IMR-90 (cell line): ENCODE measurements at regions not wholly inside any gene's neighbourhood (a gene's known extent, or its start where the extent isn't known, plus 50 kb on each side); places are given as distances from the start of the nearest gene placed in this dataset.

ENCODE experiments used
- ATAC-seq: fragments of 200-7000 bp; cut with Tn5 transposase; 2 replicates; pipeline ENCODE4 v1.9.1; 2020; ENCODE audit warnings: low read depth, mild to moderate bottlenecking, moderate library complexity
- BruUV-seq: library from RNA; stranded (reverse); fragments of 400-500 nt; replicated peaks from 2 replicates; lab custom pipeline; 2021; lab: Mats Ljungman, UMichigan
- CTCF ChIA-PET: fragments of 300-600 bp; formaldehyde crosslinking; extraction: SDS; loops from one replicate; lab custom pipeline; 2021; ENCODE audit warnings: antibody characterized with exemption; lab: Yijun Ruan, JAX
- POLR2A ChIA-PET: fragments of 300-600 bp; sonication (Branson Sonifier 250); formaldehyde crosslinking; loops from one replicate; lab custom pipeline; 2022; ENCODE audit warnings: antibody characterized with exemption; ENCODE audit not compliant: unreplicated experiment; lab: Charles Lee
- DNase-seq: peaks from one replicate; pipeline ENCODE4 v3.0.0; 2013
- H2AFZ ChIP-seq: replicated peaks from 2 replicates; pipeline ENCODE3; 2013; ENCODE audit warnings: low read length, mild to moderate bottlenecking; ENCODE audit not compliant: poor library complexity
- H2AK5ac ChIP-seq: 2 replicates; pipeline ENCODE4 v1.6.1; 2013; ENCODE audit warnings: low read depth, low read length, inconsistent platforms
- H2AK9ac ChIP-seq: replicated peaks from 2 replicates; pipeline ENCODE3; 2013; ENCODE audit warnings: mild to moderate bottlenecking, low read depth, low read length, moderate library complexity; ENCODE audit not compliant: poor library complexity
- H2BK120ac ChIP-seq: 2 replicates; pipeline ENCODE4 v1.6.1; 2013; ENCODE audit warnings: low read depth, low read length, inconsistent platforms
- H2BK15ac ChIP-seq: 3 replicates; pipeline ENCODE4 v1.6.1; 2013; ENCODE audit warnings: low read depth, low read length, inconsistent platforms
- H2BK20ac ChIP-seq: 2 replicates; pipeline ENCODE4 v1.6.1; 2013; ENCODE audit warnings: low read depth, mild to moderate bottlenecking, inconsistent platforms, low read length, moderate library complexity
- H2BK5ac ChIP-seq: 2 replicates; pipeline ENCODE4 v1.6.1; 2013; ENCODE audit warnings: mild to moderate bottlenecking, low read depth, low read length, inconsistent platforms; ENCODE audit not compliant: poor library complexity, severe bottlenecking
- H3K14ac ChIP-seq: replicated peaks from 2 replicates; pipeline ENCODE4 v1.6.1; 2013; ENCODE audit warnings: low read depth, low read length, inconsistent platforms
- H3K18ac ChIP-seq: 2 replicates; pipeline ENCODE4 v1.6.1; 2013; ENCODE audit warnings: low read depth, low read length, control low read depth
- H3K23ac ChIP-seq: 2 replicates; pipeline ENCODE4 v1.6.1; 2013; ENCODE audit warnings: low read depth, low read length, inconsistent platforms
- H3K27ac ChIP-seq: 2 replicates; pipeline ENCODE4 v1.5.1; 2013; ENCODE audit warnings: mild to moderate bottlenecking, control low read depth, low read length; ENCODE audit not compliant: insufficient read depth
- H3K27me3 ChIP-seq: 2 replicates; pipeline ENCODE4 v1.6.1; 2013; ENCODE audit warnings: low read length; ENCODE audit not compliant: control insufficient read depth, insufficient read depth
- H3K36me3 ChIP-seq: 2 replicates; pipeline ENCODE4 v1.6.1; 2013; ENCODE audit warnings: low read length, mixed read lengths; ENCODE audit not compliant: control insufficient read depth, insufficient read depth
- H3K4ac ChIP-seq: 2 replicates; pipeline ENCODE4 v1.6.1; 2013; ENCODE audit warnings: low read depth, low read length, inconsistent platforms
- H3K4me1 ChIP-seq: 2 replicates; pipeline ENCODE4 v1.6.1; 2013; ENCODE audit warnings: low read length, mixed read lengths; ENCODE audit not compliant: control insufficient read depth, insufficient read depth
- H3K4me2 ChIP-seq: 2 replicates; pipeline ENCODE4 v1.6.1; 2013; ENCODE audit warnings: low read depth, mild to moderate bottlenecking, control low read depth, low read length, moderate library complexity
- H3K4me3 ChIP-seq: 2 replicates; pipeline ENCODE4 v1.5.1; 2013; ENCODE audit warnings: low read depth, mild to moderate bottlenecking, control low read depth, low read length, moderate library complexity; ENCODE audit not compliant: insufficient read depth
- H3K56ac ChIP-seq: 2 replicates; pipeline ENCODE4 v1.6.1; 2013; ENCODE audit warnings: low read length, inconsistent platforms; ENCODE audit not compliant: insufficient read depth; ENCODE audit errors: extremely low read depth
- H3K79me1 ChIP-seq, 2 experiments: 2 replicates each; pipeline ENCODE4 v1.6.1; 2013; ENCODE audit warnings: low read length in 2 of 2, inconsistent platforms in 1 of 2, low read depth in 1 of 2
- H3K9ac ChIP-seq: 2 replicates; pipeline ENCODE4 v1.6.1; 2013; ENCODE audit warnings: low read depth, low read length, control low read depth
- H3K9me1 ChIP-seq: 2 replicates; pipeline ENCODE4 v1.6.1; 2013; ENCODE audit warnings: low read length, inconsistent platforms; ENCODE audit not compliant: insufficient read depth
- H3K9me3 ChIP-seq: 2 replicates; pipeline ENCODE4 v1.6.1; 2013; ENCODE audit warnings: low read length; ENCODE audit not compliant: control insufficient read depth, insufficient read depth
- H4K20me1 ChIP-seq: 2 replicates; pipeline ENCODE4 v1.6.1; 2013; ENCODE audit warnings: low read length, inconsistent platforms; ENCODE audit not compliant: insufficient read depth
- H4K5ac ChIP-seq: 2 replicates; pipeline ENCODE4 v1.6.1; 2013; ENCODE audit warnings: mild to moderate bottlenecking, low read depth, low read length, control low read depth
- H4K8ac ChIP-seq, 2 experiments: 2 replicates each; pipeline ENCODE4 v1.6.1; 2013; ENCODE audit warnings: low read depth in 2 of 2, low read length in 2 of 2, control low read depth in 1 of 2, inconsistent platforms in 1 of 2
- H4K91ac ChIP-seq: 2 replicates; pipeline ENCODE4 v1.6.1; 2013; ENCODE audit warnings: low read depth, low read length, inconsistent platforms; ENCODE audit not compliant: insufficient read depth
- MAFK ChIP-seq: IDR thresholded peaks from 2 replicates; pipeline ENCODE4 v1.6.1; 2012; ENCODE audit warnings: low read depth, low read length, improper control_type of control experiment
- MXI1 ChIP-seq: IDR thresholded peaks from 2 replicates; pipeline ENCODE4 v1.6.1; 2012; ENCODE audit warnings: low read depth, mild to moderate bottlenecking, low read length, moderate library complexity, borderline replicate concordance
- RCOR1 ChIP-seq: IDR thresholded peaks from 2 replicates; pipeline ENCODE4 v1.6.1; 2012; ENCODE audit warnings: mild to moderate bottlenecking, low read length, improper control_type of control experiment; ENCODE audit not compliant: insufficient replicate concordance
- WGBS, 2 experiments: methylation state at CpG; one replicate each; pipeline versions ENCODE4 v1.1.5 to v1.1.7; 2013; ENCODE audit warnings: missing lambda C conversion rate in 2 of 2; ENCODE audit not compliant: insufficient read length in 1 of 2; ENCODE audit errors: extremely low coverage in 2 of 2; 5-methylcytosine and 5-hydroxymethylcytosine counted together
- dilution Hi-C: fragments of 300-500 bp; cut with HindIII; formaldehyde crosslinking; loops from one replicate; pipeline ENCODE4 v1.14.3; 2018; ENCODE audit warnings: low sequenced_read_pairs; ENCODE audit not compliant: unreplicated experiment
- in situ Hi-C: fragments of 300-500 bp; cut with MboI; formaldehyde crosslinking; loops from 3 replicates; pipeline ENCODE4 v1.14.3; 2019; ENCODE audit warnings: low sequenced_read_pairs, inconsistent platforms, mixed read lengths
- intact Hi-C: fragments of 100-400 bp; cut with micrococcal nuclease; formaldehyde crosslinking; loops from 2 replicates; pipeline ENCODE4 v1.10.0; 2022

DNA sequence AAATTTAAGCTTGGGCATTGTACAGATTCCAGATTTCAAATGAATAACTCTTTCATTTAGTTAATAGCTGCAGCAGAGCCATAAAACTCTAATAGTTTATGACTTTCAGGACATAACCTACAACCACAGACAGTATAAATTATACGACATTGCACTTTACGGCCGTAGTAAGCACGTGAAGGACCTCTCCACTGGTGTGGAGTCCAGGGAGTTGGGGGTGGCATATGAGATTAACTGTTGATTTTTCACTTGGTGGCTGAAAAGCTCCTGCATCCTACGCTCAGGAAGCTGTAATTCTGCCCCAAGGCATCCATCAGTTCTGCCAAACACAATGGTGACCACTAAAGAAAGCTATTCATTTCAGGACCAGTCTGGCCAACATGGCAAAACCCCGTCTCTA is 376.2 kb downstream of the SOX11 start:
- no peak overlapping the region for H3K4ac ChIP-seq
- H3K14ac ChIP-seq = no peak overlapping the region
- no peak overlapping the region for H3K4me2 ChIP-seq
- no peak overlapping the region for H3K4me3 ChIP-seq
- H4K20me1 ChIP-seq = no peaks in the 10 kb centered on the region
- peaks cover 4% of the 10 kb centered on the region; the same call in 1 of the 2 replicates for H3K4me1 ChIP-seq
- dilution Hi-C loops = no loop called here
- H3K56ac ChIP-seq = no peak overlapping the region
- in situ Hi-C loops = no loop called here
- no peak for TF ChIP-seq RCOR1
- no peak for TF ChIP-seq MXI1
- TF ChIP-seq MAFK = no peak
- no peaks in the 10 kb centered on the region for H3K36me3 ChIP-seq
- H2AFZ ChIP-seq = no peak overlapping the region
- no peak overlapping the region for H2AK9ac ChIP-seq
- no peak overlapping the region for H2BK120ac ChIP-seq
- ChIA-PET CTCF (no interaction called here), POLR2A (no interaction called here)
- H4K8ac ChIP-seq = no peak overlapping the region
- H2BK5ac ChIP-seq = no peak overlapping the region
- no peak overlapping the region for H3K23ac ChIP-seq
- DNase-seq (no peak), ATAC-seq (no peak)
- no peak overlapping the region for H2BK15ac ChIP-seq
- intact Hi-C loops = no loop called here
- no peak overlapping the region for H3K27ac ChIP-seq
- H3K9me3 ChIP-seq = no peaks in the 10 kb centered on the region
- H3K9ac ChIP-seq = no peak overlapping the region
- no peak overlapping the region for H4K91ac ChIP-seq
- no peaks in the 10 kb centered on the region for H3K27me3 ChIP-seq
- no CpG with 5 or more reads among the region's 6 CpGs for WGBS, 2 experiments
- no peak overlapping the region for H3K18ac ChIP-seq
- no peak overlapping the region for H2BK20ac ChIP-seq
- no peak overlapping the region for H4K5ac ChIP-seq
- no peaks in the 10 kb centered on the region for H3K79me1 ChIP-seq
- BruUV-seq = no TSS peak
- H2AK5ac ChIP-seq = no peak overlapping the region
- H3K9me1 ChIP-seq = no peaks in the 10 kb centered on the region
